Kidney glomerular epithelial cell (primary cell): ENCODE measurements at regions not wholly inside any gene's neighbourhood (a gene's known extent, or its start where the extent isn't known, plus 50 kb on each side); places are given as distances from the start of the nearest gene placed in this dataset.

ENCODE experiments used
- DNase-seq: peaks from one replicate; lab custom pipeline; 2025; lab: John Stamatoyannopoulos, UW

DNA sequence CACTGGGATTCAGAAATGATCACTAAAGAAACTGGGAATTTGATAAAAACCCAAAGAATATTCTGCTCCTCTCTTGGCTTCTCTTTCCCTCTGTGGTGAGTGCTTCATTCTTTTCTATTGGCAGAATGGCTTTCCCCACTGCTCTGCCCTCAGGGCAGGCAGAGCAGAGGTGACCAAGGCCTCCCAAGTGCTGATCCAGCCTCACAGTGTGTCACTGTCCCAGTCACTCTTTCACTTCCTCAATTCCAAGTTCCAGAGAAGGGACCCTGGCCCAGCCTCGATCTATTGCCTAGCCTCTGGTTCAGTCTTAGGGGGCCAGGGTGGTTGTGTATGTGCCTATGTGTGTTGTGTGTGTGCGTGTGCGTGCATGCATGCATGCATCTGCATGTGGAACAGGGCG lies 180.6 kb upstream of the TMTC4 start:
- no peak for DNase-seq

DNA sequence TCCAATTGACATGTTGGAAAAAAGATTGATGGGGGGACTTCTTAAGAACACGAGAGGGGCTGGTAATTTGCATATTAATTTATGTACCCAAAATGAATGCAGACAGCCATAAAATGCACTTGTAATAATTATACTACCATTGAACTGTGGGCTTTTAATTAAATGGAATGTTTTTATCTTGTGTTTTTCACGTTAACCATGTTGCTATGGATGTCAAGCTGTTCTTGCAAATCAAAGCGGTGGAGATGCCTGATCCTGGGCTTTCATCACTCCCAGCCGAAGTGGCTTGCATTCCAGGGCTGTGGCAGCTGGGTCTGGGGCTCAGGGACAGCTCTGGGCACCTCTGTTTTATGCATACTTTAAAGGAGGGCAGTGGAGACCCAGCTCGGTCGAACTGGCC lies 179.4 kb upstream of the TMTC4 start:
- no peak for DNase-seq

DNA sequence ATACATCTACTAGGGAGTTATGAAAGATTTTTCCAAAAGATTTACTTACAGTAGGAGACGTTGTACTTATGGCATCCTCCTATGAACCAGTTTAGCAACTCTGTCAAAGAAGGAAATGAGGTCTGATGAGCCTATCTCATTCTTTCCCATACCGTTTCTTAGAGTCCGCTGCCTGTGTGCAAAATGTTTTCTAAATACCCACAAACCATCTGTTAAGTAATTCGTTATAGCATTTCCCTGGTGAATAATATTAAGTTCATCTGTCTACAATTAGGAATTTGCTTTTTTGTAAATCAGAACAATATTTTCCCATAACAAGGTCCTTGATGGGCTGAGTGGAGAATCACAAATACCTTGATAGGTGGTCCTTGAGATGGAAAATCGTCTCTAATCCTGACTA lies 178.8 kb upstream of the TMTC4 start:
- DNase-seq: no peak

DNA sequence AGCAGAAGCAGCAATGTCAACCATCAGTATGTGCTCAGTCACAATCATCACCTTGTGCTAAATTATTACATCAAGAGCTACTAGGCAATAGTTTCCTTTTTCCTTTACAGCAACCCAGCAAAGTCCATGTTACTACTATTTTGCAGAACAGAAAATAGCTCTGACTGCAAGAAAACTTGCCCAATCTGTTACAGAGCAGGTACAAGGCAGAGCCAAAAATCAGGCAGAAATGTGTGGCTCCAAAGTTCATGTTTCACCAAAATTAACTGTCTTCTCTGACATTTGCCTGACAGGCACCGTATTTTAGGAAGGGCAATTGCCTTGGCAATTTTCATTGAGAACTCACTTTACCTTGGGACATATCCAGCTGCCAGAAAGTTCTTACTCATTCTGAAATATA lies 177.6 kb upstream of the TMTC4 start:
- DNase-seq: no peak

DNA sequence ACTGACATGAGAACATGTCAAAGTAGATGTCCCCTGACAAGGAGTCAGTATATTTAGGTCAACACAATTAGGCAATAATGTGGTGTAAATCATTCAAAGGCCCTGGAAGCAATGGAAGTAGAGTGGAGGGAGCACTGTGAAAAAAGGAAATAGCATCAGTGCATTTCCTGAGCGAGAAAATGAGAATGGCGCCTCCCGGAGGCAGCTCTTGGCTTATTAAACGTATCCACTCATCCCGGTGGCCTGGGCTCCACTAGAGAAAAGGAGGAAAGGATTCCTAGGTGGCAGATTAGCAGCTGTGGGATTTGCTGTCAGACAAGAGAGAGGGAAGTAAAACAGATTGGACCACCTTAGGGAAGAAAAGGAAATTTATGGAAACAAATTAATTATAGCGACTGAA lies 173.7 kb upstream of the TMTC4 start:
- no peak for DNase-seq

DNA sequence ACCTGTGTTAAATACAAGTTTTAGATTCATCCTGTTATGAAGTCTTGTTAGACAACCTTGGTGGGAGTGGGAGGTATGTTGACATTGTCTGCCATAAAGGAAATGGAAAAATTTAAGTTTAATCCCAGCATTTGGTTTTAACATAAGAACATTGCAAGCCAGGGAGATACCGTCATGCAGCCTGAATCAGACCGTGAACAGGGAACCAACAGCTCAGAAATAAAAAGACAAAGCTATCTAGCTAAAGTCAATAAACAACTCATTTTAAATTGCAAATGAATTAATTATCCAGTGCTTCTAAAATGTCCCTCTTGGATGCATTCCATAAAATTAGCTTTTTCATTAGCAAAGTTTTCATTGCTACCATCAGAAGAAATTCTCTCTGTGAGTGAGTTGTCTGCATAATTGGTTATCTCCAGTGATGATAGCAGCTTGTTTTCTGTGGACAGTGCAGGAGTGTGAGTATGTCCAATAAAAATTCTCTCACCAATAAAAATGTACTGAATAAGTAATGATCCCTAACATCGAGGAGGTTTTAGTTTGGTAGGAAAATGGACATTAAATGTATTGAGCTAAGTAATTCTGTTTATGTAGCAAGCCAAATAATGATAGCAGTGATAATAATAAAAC lies 170.6 kb upstream of the TMTC4 start:
- no peak for DNase-seq

DNA sequence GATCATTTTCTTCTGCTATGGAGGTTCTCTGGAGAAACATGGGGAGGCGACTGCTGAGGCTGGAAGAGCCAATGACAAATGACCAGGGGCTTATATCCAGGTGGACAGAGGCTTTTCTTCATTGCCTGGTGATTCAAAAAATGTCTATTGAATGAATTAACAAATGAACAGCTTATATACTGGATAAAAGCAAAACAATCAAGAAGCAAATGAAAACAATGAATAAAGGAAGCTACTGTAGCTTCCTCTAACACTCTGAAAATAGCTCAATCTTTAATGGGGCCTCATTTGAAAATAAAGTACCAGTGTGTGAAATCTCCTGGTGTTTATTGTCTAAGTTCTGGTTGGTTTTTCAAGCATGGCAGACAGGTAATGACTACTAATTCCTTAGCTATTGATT lies 167.5 kb upstream of the TMTC4 start:
- no peak for DNase-seq

DNA sequence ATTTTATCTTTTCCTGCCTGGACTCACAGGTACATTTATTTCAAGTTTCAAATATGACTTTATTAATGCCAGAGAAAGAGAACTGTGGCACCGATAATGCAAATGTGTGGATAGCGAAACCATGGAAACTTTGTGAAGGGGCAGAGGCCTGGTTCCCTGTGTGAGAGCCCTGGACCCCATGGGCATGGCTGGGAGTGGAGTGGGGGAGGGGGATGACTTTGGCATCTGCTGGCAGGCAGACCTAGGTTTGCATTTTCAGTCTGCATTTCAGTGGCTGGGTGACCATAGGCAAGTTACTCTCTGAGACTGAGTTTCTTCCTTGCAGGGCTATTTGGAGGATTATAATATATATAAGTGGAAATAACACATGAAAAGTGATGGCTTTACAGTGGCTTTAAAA lies 163.8 kb upstream of the TMTC4 start:
- DNase-seq: no peak

DNA sequence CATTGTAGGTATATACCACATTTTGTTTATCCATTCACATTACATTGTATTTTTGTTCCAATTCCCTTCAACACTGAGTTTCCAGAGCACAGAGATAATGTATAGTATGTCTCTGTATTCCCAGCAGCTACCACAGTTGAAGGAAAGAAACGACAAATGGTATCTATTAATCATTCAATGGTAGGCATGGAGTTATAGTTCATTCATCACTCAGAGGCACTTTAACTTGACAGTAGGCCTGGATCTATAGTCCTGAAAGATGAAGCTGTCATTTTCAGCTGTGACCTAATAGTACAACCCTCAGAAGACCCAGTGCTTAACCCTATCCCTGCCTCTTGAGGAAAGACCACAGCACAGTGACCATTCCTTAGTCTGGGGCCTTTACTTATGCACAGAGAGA lies 163.0 kb upstream of the TMTC4 start:
- no peak for DNase-seq

DNA sequence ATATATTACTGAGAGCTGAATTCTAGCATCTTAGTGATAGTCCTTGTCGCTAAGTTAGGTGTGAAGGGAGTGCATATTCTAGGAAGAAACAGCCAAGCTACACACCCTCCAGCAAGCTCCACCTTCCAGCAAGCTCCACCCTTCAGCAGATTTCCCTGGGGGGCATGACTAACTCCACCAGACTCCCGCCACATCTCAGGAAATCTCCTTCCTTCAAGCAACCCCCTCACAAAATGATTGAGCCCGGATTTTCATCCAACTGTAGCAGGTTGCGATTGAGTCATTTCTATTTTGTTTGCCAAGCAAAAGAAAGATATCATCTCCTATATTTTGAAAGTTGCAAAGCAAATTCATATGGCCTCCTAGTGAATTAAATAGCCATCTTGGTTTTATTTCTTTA lies 162.1 kb upstream of the TMTC4 start:
- no peak for DNase-seq

DNA sequence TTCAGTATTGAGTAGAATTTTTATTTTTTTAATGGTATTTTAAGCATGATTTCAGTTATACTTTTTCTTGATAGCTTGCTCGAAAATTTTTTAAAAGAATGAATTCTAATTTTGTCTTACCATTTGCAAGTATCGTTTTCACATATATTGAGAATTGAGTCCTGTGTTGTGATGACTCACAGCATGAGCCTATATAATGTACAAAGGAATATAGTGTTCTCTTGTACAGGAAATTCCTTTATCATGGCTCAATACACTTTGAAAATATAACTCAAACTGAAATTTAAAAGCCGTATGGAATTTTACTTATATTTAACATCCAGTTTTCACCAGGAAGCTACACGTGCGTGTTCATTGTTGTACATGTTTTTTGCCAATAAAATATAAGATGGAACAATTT lies 161.1 kb upstream of the TMTC4 start:
- DNase-seq: no peak

DNA sequence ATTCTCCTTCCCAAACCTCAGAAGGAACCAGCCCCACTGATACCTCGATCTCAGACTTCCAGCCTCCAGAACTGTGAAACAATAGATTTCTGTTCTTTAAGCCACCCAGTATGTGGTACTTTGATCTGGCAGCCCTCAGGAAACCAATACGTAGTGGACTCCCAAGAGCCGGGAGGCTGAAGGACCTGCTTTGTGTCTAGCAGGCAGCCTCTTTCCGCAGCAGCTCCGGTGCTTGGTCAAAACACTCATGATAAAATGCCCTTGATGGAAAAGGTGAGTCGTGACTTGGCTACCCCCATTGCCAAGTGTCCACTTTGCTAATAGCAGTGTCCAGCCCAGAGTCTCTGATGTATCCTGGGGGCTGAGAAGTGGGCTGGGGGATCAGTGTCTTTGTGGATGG lies 158.8 kb upstream of the TMTC4 start:
- DNase-seq: no peak

DNA sequence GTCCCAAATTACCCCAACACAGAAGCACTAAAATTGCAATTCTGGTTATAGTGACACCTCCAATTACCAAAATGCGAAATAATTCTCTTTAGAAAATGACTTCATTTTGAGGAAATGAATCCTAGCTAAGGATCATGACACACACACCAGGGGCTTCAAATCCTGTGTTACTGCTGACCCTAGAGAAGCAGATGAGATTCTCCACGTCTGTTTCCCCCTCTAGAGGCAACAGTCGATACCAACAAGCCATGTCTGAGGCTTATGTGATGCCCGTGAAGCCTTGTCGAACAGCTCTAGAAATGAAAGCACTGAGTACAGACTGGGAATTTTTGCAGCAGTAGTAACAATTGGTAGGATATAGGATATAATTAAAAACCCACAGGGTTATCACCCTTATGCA lies 153.6 kb upstream of the TMTC4 start:
- no peak for DNase-seq

DNA sequence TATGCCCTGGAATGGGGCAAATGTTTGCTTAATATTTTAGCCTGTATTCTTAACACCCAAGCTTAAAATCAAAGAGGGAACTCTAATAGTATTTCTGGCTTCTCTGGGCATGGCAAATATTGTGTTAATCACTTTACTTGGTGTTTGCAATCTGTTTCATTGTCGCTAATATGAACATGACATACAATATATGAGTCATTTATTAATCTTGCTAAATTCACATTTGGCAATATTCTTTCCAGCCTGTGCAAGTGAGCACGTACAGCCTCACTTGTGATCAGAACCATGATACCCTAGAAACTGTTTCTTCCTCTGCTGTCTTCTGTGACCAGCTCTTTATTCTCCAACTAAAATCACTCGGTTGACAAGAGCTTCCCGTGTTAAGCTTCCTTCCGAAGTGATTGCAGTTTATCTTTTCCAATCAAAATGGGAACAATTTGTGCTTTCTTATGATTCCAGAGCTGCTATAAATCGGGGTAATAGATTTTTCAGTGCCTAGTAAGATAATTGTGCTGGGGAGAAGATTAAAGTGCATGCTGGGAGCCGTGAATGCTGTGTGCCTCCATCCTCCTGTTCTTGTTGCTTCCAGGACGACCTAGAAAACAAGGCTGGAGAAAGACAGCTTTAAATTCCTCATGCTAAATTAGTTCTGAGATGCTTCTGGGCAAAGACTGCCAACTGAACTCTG lies 153.0 kb upstream of the TMTC4 start:
- DNase-seq: no peak

DNA sequence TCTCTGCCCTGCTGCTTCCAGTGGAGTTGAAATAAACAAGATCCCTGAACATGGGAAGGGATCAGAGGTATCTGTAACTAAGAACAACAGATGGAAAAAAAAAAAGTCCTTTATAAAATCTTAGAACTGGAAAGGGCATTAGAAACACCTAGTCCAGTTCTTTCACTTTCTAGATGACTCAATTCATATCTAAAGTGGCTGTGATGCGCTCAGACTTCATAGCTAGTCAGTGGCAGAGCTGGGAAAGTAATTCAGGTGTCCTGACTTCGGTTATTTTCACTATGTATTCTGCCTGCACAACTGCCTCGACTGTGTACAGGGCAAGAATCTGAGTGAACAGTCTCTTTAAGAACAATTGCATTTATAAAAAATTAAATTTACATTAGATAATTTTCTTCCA lies 151.8 kb upstream of the TMTC4 start:
- DNase-seq: no peak

DNA sequence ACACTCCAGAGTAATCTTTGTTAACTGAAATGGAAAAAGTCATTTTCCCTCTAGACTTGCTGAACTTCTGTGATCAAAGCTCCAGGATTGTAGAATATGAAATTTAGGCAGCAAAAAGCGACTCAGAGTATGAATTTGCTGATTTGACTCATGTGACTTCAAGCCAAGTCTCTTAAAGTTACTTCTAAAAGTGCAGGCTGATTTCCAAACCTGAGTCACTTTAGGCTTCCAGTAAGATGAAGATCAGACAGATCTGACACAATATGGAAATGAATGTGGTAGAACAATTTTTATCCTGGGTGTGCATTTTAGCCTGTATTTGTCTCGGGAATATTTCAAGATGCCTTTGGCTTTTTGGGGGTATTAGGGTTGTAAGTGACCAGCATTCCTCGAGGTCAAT lies 151.0 kb upstream of the TMTC4 start:
- DNase-seq: no peak

DNA sequence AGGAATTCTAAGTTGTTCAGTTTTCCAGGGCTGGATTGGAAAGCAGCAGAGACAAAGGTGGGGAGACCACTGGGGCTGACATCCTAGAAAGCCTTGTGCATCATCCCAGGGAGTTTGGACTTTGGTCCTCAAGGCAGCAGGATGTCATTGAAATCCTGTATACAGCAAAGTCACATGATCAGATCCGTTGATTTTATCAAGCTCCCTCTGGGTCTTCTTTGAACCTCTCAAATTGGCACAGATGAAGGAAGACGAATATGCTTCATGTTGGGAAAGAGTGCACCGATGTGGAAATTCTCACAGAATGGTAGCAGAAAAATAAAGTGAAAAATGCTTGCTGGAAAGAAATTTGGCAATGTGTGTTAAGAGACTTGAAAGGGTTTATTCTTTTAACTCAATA lies 149.8 kb upstream of the TMTC4 start:
- DNase-seq: no peak

DNA sequence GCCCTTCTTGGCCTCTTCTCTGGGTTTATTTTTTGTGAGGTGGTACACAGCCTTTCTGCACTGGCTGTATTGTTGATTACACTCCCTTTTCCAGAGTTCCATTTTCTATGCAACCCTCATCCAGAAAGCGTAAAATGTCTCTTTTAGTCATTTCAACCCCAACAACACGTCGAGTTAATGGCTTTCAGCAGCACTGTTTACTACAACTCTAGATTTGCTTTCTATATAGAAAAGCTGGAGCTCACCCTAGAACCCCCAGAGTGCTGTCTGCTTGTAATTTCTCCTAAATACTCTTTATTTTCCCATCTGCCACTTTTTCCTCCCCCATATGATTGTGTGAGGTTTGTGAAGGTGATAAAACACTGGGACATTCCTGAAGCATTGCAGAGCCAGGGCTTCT lies 148.9 kb upstream of the TMTC4 start:
- DNase-seq: no peak

DNA sequence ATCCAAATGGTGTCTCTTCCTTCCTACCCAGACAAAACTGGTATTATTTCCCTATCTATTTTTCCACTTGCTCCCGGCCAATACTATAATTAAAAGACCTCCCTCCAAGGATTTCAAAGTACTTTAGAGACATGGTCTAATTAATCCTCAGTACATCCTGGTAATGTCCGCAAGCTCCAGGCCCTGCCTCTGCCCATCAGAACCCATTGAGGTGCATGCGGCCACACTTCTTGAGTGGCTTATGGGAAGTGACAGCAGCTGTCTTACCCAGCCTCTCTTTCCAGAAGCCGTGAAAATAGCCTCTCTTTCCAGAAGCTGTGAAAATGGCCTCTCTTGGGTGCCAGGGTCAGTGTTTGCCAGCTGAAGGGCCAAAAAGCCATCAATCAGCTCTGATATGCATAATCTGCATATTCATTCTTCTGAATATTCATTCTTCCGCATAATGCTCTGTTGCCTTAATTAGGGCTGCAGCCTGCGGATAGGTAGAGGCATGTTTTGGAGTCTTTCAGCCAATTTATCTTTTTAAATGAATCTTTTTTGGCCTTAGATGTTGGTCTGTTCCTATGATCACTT lies 148.4 kb upstream of the TMTC4 start:
- DNase-seq: no peak

DNA sequence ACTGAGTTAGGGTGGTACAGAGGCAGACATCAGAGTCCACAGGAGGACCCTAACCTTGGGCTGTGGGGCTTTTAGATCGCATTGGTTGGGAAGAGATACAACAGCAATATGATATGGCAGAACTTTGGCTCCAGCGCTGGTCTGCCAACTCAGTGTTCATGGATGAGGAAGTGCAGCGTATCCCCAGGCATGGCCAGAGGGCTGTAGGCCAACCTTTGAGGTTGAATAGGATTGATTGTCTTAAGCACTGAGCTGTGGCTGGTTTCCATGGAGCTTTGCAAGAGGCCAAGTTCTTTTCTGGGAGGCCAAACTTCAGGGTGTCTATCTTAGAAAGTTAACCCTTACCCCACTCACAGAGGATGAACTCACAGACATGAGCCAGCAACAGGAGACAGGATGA lies 144.1 kb upstream of the TMTC4 start:
- DNase-seq: no peak

DNA sequence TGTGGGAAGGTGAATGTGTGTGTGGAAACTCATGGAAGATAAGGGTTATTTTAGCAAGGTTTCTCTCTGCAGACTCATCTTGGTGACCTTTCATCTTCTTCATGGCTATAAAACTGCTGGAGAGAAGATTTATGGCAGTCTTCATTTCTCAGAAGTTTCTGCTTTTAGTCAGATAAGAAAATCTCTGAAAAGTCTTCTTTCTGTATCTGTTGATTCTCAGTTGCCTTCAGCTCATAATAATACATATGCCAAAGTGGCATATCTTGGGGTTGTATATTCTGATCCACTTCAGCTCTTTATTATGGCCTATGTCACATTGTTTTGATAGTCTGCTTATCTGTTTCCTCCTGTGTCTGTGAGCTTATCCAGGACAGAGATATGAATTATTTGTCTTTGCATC lies 143.3 kb upstream of the TMTC4 start:
- DNase-seq: no peak

DNA sequence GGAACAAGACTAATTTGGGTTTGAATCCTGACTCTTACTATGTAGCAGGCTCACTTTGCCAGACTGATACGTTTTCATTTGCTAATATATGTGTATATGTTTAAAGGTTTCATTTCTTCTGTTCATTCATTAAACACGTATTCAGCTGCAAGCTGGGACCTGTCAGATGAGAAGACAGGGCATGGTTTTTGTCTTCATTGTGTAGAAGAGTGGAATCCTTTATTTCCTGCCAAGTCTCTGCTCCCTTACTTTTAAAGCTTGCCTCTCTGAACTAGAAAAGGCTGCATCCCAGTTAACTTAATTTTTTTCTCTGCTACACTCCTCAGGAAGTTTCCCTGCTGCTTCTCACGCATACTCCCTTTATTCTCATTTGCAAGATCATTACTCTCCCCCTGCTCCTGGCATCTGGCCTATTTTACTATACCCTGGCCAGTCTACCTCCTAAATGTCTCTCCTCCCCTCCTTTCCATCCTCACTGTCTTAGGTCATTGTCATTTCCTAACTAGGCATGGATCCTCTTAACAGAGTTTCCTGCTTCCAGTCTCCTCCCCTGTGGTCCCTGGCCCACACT lies 141.0 kb upstream of the TMTC4 start:
- DNase-seq: no peak

DNA sequence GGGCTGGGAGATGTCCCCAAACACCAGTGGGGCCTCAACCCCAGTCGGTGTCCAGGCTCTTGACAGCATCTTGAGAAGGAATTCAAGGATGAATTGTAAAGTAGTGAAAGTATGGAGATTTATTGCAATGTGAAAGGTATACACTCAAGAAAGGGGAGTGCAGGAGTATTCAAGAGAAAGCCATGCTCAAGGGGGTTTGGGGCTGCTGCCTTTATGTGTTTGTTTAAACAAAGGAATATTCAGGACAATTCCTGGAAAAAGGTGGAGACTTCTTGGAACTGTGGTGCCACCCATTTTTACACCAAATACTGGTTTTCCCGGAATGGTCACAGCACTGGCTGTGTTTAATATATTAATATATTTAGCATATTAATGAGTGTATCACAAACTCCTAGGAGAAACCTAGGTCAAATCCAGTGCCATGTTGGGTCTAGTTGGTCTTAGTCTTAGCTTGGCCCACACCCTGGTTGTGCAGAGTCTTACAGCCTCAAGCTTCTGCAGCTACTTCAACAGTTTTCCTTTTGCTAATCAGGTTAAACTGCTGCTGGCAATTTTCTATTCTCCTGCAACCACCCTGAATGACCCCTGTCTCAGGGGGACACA lies 138.5 kb upstream of the TMTC4 start:
- no peak for DNase-seq
